K562 (cell line): ENCODE measurements at regions not wholly inside any gene's neighbourhood (a gene's known extent, or its start where the extent isn't known, plus 50 kb on each side); places are given as distances from the start of the nearest gene placed in this dataset.

ENCODE experiments used
- BDP1 ChIP-seq: IDR thresholded peaks from 3 replicates; pipeline ENCODE4 v1.6.1; 2011; ENCODE audit not compliant: insufficient read length, insufficient read depth
- BHLHE40 ChIP-seq: IDR thresholded peaks from 2 replicates; pipeline ENCODE4 v1.6.1; 2011; ENCODE audit warnings: low read length, improper control_type of control experiment
- CBX5 ChIP-seq: IDR thresholded peaks from 2 replicates; pipeline ENCODE4 v1.6.1; 2014; ENCODE audit warnings: low read depth, borderline replicate concordance
- CC2D1A ChIP-seq: fragments of 450-650 bp; IDR thresholded peaks from 2 replicates; pipeline ENCODE4 v1.6.1; 2017; ENCODE audit warnings: mild to moderate bottlenecking
- CCNT2 ChIP-seq: IDR thresholded peaks from 2 replicates; pipeline ENCODE4 v1.6.1; 2011; ENCODE audit warnings: borderline replicate concordance, low read depth, mild to moderate bottlenecking, moderate library complexity, mixed read lengths, low read length; ENCODE audit not compliant: insufficient read length; ENCODE audit errors: extremely low read depth
- CREBBP ChIP-seq: IDR thresholded peaks from one replicate; pipeline ENCODE4 v1.6.1; 2012; ENCODE audit warnings: low read depth, mild to moderate bottlenecking, control low read depth, inconsistent platforms, low read length
- CREM ChIP-seq: IDR thresholded peaks from 2 replicates; pipeline ENCODE4 v1.6.1; 2014; ENCODE audit warnings: antibody characterized with exemption, low read depth
- EP400 ChIP-seq: fragments of 450-650 bp; IDR thresholded peaks from 2 replicates; pipeline ENCODE4 v1.6.1; 2017; ENCODE audit warnings: antibody characterized with exemption, mild to moderate bottlenecking, moderate library complexity
- ESRRA ChIP-seq: fragments of 450-650 bp; IDR thresholded peaks from 2 replicates; pipeline ENCODE4 v1.6.1; 2014; ENCODE audit warnings: low read depth, mild to moderate bottlenecking, moderate library complexity, borderline replicate concordance
- ESRRB ChIP-seq: fragments of 250-450 bp; sonication (Bioruptor Pico); IDR thresholded peaks from 2 replicates; pipeline ENCODE4 v1.5.0; 2020; ENCODE audit warnings: mild to moderate bottlenecking, moderate library complexity, borderline replicate concordance
- FOS ChIP-seq: IDR thresholded peaks from 3 replicates; pipeline ENCODE4 v1.6.1; 2011; ENCODE audit not compliant: insufficient read length; ENCODE audit errors: extremely low read depth
- FOXJ3 ChIP-seq: sonication (generic); formaldehyde crosslinking; IDR thresholded peaks from 2 replicates; pipeline ENCODE4 v1.4.0; 2020; ENCODE audit warnings: mild to moderate bottlenecking, missing genetic modification reagents
- GATAD2B ChIP-seq: fragments of 450-650 bp; IDR thresholded peaks from 2 replicates; pipeline ENCODE4 v1.6.1; 2017; ENCODE audit warnings: mild to moderate bottlenecking, borderline replicate concordance
- GTF2E2 ChIP-seq: fragments of 200-800 bp; sonication (Bioruptor generic); IDR thresholded peaks from 2 replicates; pipeline ENCODE4 v1.6.1; 2016; ENCODE audit warnings: missing genetic modification characterization, missing compliant biosample characterization
- HMG20B ChIP-seq: fragments of 250-450 bp; sonication (Bioruptor Pico); IDR thresholded peaks from 2 replicates; pipeline ENCODE4 v1.5.0; 2021; ENCODE audit warnings: mild to moderate bottlenecking
- HNRNPLL ChIP-seq: fragments of 200-400 bp; formaldehyde crosslinking; IDR thresholded peaks from 2 replicates; pipeline ENCODE4 v1.6.1; 2017; ENCODE audit warnings: low read length, low read depth, mild to moderate bottlenecking; ENCODE audit not compliant: poor library complexity, severe bottlenecking
- HSF4 ChIP-seq: fragments of 250-450 bp; sonication (Bioruptor Pico); IDR thresholded peaks from 2 replicates; pipeline ENCODE4 v2.1.2; 2022; ENCODE audit warnings: mild to moderate bottlenecking, moderate library complexity, borderline replicate concordance
- KHSRP ChIP-seq: fragments of 450-650 bp; IDR thresholded peaks from 2 replicates; pipeline ENCODE4 v1.6.1; 2017
- MCM5 ChIP-seq: fragments of 450-650 bp; IDR thresholded peaks from 2 replicates; pipeline ENCODE4 v1.6.1; 2016; ENCODE audit warnings: low read depth
- NEUROD1 ChIP-seq: fragments of 150-350 bp; IDR thresholded peaks from 2 replicates; pipeline ENCODE4 v1.6.1; 2014; ENCODE audit warnings: borderline replicate concordance, low read length, low read depth; ENCODE audit not compliant: partially characterized antibody
- NR1H2 ChIP-seq: sonication (generic); formaldehyde crosslinking; IDR thresholded peaks from 2 replicates; pipeline ENCODE4 v1.4.0; 2020; ENCODE audit warnings: mild to moderate bottlenecking, missing genetic modification reagents
- NR3C1 ChIP-seq: sonication (generic); formaldehyde crosslinking; IDR thresholded peaks from 2 replicates; pipeline ENCODE4 v1.8.1; 2022; ENCODE audit warnings: missing genetic modification reagents
- POLR2B ChIP-seq: fragments of 450-650 bp; IDR thresholded peaks from 2 replicates; pipeline ENCODE4 v1.6.1; 2018; ENCODE audit warnings: low read depth; ENCODE audit not compliant: partially characterized antibody
- RBM15 ChIP-seq: fragments of 200-400 bp; formaldehyde crosslinking; IDR thresholded peaks from 2 replicates; pipeline ENCODE4 v1.6.1; 2018; ENCODE audit warnings: mild to moderate bottlenecking, low read length, moderate library complexity; ENCODE audit not compliant: insufficient read depth
- RHOXF2B ChIP-seq: fragments of 250-450 bp; sonication (Bioruptor Pico); conservative IDR thresholded peaks from 2 replicates; pipeline ENCODE4 v1.5.1; 2021
- RNF2 ChIP-seq: sonication (generic); IDR thresholded peaks from 2 replicates; pipeline ENCODE4 v1.6.1; 2016
- SLC30A9 ChIP-seq: fragments of 250-450 bp; sonication (Bioruptor Pico); IDR thresholded peaks from 2 replicates; pipeline ENCODE4 v1.8.0; 2022; ENCODE audit warnings: mild to moderate bottlenecking, moderate library complexity
- SMARCB1 ChIP-seq: IDR thresholded peaks from 2 replicates; pipeline ENCODE4 v1.6.1; 2011; ENCODE audit warnings: improper control_type of control experiment, low read depth; ENCODE audit not compliant: insufficient read length
- SMARCE1 ChIP-seq: fragments of 450-650 bp; IDR thresholded peaks from 2 replicates; pipeline ENCODE4 v1.7.1; 2016; ENCODE audit warnings: mild to moderate bottlenecking
- TEAD2 ChIP-seq: fragments of 450-650 bp; IDR thresholded peaks from 2 replicates; pipeline ENCODE4 v1.6.1; 2016; ENCODE audit warnings: missing genetic modification characterization, control low read depth, missing compliant biosample characterization
- TRIM24 ChIP-seq, 2 experiments: fragments of 450-650 bp; IDR thresholded peaks; 2 replicates each; pipeline ENCODE4 v1.6.1; 2016
- ZBTB17 ChIP-seq: fragments of 450-650 bp; formaldehyde crosslinking; IDR thresholded peaks from 2 replicates; pipeline ENCODE4 v1.4.0; 2020; ENCODE audit warnings: mild to moderate bottlenecking
- ZFP30 ChIP-seq: fragments of 250-450 bp; sonication (Bioruptor Pico); IDR thresholded peaks from 2 replicates; pipeline ENCODE4 v1.8.0; 2022; ENCODE audit warnings: moderate library complexity, mild to moderate bottlenecking, inconsistent platforms, borderline replicate concordance
- ZKSCAN1 ChIP-seq: fragments of 150-350 bp; IDR thresholded peaks from 2 replicates; pipeline ENCODE4 v1.6.1; 2016; ENCODE audit warnings: low read depth, low read length
- ZSCAN29 ChIP-seq: fragments of 450-650 bp; IDR thresholded peaks from 2 replicates; pipeline ENCODE4 v1.6.1; 2017
- TF ChIP-seq, protein P1 (sequence below): sonication (generic); formaldehyde crosslinking; IDR thresholded peaks from 2 replicates; pipeline ENCODE4 v1.8.0; 2022; ENCODE audit warnings: mild to moderate bottlenecking, missing genetic modification reagents
- TF ChIP-seq, protein P2 (sequence below): sonication (generic); formaldehyde crosslinking; IDR thresholded peaks from 2 replicates; pipeline ENCODE4 v1.9.0; 2022; ENCODE audit warnings: mild to moderate bottlenecking, missing genetic modification reagents

DNA sequence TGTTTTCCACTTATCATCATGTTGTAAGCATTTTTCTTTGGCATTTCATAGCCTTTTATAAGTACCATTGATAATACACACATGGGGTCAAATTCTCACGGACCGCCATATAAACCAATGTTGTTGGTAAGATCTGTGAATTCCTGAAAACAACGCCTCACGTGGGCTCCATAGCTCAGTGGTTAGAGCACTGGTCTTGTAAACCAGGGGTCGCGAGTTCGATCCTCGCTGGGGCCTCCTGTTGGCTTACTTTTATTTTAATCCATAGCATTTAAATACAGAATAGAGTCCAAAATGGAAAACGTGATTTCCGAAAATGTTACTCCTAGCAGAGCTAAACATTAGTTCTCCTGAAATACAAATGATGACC lies 83.1 kb downstream of the HHIPL2 start (continued):
- TF ChIP-seq EP400 (no peak), CREBBP (no peak), FOXJ3 (no peak), GATAD2B (no peak), BDP1 (peak; percentile 87), HSF4 (CRISPR knock-in tag) (no peak), CREM (peak; percentile 60; the same call in 1 of the 2 replicates), TRIM24 (IDR thresholded peaks at IDR 0.05) (no peak), FOS (no peak), ZKSCAN1 (no peak), RNF2 (peak; percentile 57; the same call in 1 of the 2 replicates), HNRNPLL (no peak), CC2D1A (no peak), KHSRP (no peak), BHLHE40 (peak; percentile 79), GTF2E2 (no peak), CCNT2 (no peak), ZSCAN29 (no peak), POLR2B (no peak), RBM15 (no peak), HMG20B (CRISPR knock-in tag) (no peak), MCM5 (no peak), TEAD2 (tag) (0 out of 2 replicates have a peak, but pooled peaks have one; percentile 41), ESRRA (no peak), SMARCE1 (0 out of 2 replicates have a peak, but pooled peaks have one; percentile 22), CBX5 (no peak), NEUROD1 (no peak), NR3C1 (no peak), ZFP30 (CRISPR knock-in tag) (no peak), NR1H2 (CRISPR knock-in tag) (no peak), ZBTB17 (no peak), ESRRB (CRISPR knock-in tag) (no peak), SMARCB1 (no peak), SLC30A9 (no peak), RHOXF2B (CRISPR knock-in tag) (no peak)
- TF ChIP-seq, protein P1, sequence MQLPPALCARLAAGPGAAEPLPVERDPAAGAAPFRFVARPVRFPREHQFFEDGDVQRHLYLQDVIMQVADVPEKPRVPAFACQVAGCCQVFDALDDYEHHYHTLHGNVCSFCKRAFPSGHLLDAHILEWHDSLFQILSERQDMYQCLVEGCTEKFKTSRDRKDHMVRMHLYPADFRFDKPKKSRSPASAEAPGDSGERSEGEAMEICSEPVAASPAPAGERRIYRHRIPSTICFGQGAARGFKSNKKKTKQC = no peak
- TF ChIP-seq, protein P2, sequence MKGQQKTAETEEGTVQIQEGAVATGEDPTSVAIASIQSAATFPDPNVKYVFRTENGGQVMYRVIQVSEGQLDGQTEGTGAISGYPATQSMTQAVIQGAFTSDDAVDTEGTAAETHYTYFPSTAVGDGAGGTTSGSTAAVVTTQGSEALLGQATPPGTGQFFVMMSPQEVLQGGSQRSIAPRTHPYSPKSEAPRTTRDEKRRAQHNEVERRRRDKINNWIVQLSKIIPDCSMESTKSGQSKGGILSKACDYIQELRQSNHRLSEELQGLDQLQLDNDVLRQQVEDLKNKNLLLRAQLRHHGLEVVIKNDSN (CRISPR knock-in tag) = peak; percentile 87
